NCI-H1048 (cell line): ENCODE measurements at regions not wholly inside any gene's neighbourhood (a gene's known extent, or its start where the extent isn't known, plus 50 kb on each side); places are given as distances from the start of the nearest gene placed in this dataset.

Experiments used
- DNase-seq: peaks from one replicate; lab custom pipeline; 2025; lab: John Stamatoyannopoulos, UW

DNA sequence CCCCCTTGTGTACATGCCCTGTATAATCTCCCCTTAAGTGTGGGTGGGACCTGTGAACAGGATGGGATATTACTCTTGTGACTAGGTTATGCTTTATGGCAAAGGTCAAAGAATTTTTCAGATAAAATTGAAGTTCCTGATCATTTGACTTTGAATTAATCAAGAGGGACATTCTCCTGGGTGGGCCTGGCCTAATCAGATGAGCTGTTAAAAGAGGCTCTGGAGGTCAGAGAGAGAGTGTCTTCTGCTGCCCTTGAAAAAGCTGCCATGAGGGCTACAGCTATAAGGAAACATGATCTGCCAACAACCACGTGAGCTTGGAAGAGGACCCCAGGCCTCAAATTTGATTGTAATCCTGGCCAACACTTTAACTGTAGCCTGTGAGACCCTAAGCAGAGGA lies 125.6 kb upstream of the CSF3R start:
- no peak for DNase-seq

DNA sequence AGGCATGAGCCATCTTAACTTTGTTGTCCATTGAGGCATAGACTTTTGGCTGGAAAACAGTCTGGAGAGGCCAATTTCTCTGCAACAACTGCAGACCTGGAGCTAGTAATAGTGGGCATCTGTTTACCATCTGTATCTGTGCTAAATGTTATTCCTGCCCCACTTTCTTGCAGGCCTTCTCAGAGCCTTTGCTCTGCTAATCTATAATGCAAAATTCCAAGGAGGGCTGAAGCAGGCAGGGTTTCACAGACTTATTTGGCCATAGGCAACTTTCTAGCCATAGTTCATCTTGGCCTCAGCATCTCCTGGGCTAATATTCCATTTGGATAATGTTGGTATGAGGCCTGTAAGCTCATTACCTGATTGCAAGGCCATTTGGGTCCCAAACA lies 124.5 kb upstream of the CSF3R start:
- no peak for DNase-seq

DNA sequence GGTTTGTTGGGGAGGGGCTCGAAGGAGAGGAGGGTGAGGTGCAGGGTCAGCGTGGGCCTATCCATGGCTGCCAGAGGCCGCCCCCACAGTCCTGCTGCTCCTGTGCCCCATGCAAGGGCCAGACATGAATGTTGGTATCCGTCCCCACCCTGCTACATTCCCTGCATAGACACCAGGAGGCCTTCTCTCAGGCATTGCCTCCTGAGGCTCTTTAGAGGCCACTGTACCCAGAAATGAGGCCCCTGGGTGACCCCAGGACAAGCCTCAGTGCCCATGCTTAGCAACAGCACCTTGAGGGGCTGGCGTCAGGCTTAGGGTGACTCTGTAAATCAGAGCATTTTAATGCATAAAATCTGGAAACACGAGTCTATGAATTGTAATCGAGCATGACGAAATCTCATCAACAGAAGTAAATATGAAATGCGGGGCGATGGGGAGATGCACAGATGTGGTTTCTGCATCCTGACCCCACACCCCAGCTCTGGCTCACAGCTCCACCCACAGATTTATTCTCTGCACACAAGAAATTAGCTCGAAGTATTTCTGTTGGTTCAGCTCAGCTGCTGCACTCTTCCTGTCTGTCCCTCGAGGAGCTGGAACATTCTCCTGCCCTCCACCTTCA lies 124.0 kb upstream of the CSF3R start:
- DNase-seq = no peak

DNA sequence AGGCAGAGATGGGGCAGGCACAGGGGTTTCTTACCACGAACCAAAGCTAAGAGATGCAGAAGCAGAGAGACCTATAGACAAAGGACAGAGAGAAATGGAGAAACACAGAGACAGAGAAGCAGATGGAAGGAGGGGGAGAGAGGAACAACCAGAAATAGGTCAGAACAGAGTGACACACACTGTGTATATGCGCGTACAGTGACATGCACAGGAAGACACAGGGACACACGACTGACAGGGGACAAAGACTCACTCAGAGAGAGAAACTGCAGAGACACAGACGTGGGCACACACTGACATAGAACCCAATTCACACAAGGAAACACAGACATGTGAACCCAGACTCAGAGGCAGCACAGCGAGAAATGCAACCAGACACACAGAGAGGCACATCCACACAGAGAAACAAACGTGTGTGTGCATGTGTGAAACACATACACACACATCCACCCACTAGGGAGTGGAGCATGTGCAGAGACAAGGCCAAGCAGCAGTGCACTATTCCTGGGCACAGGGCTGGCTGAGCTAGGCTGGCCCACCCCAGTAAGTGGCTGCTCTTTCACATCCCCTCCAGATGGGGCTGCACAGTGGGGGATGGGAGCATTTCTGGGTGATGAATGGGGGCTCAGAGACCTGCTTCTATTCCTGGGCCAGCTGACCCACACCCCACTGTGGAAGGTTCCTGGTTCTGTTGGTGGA lies 123.4 kb upstream of the CSF3R start:
- DNase-seq = no peak

DNA sequence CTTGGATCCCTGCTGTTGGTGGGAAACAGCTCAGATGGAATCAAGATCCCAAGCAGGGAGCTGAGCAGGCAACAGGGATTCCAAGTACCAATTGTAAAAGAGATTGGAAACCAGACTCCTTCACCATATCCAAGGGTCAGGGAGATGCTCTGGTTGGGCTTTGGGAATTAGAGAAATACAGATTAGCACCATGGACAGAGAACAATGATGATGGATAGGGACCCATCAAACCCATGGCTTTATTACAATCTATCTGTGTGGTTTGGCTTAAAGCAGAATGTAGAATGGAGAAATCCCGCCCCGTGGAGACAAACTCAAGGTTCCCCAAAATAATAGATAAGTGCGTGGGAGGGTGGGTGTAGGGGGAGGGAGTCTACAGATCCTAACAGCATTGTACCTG lies 120.7 kb upstream of the CSF3R start:
- no peak for DNase-seq

DNA sequence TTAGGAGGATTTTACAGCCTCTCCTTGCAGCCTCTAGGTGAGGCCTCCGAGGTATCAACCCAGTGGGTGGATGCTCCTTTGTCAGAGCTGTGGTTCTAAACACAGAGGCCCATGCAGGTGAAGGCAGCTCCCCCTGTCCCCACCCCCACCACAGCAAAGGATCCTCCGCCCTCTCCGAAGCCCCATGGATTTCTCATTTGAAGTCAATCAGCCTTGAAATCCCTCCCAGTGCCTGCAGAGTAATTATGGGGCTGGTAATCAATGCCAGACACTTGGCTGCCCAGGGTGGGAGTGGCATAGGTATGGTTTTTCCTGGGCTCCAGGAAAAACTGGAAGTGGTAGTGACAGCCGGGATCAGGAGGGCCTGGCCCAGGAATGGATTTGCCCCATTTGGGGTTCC lies 119.5 kb upstream of the CSF3R start:
- DNase-seq = no peak

DNA sequence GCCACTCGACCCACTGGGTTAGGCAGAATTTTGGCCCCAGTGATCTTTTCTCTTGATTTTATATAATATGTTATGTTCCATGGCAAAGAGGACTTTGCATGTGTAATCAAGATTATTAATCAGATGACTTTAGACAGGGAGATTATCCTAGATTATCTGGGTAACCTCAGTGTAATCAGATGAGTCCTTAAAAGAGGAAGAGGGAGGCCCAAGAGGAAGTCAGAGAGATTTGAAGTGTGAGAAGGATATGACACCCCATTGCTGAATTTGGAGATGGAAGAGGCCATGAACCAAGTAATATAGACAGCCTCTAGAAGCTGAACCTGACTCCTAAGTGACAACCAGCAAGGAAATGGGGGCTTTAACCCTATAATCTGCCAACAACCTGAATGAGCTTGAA lies 117.1 kb upstream of the CSF3R start:
- DNase-seq = no peak

DNA sequence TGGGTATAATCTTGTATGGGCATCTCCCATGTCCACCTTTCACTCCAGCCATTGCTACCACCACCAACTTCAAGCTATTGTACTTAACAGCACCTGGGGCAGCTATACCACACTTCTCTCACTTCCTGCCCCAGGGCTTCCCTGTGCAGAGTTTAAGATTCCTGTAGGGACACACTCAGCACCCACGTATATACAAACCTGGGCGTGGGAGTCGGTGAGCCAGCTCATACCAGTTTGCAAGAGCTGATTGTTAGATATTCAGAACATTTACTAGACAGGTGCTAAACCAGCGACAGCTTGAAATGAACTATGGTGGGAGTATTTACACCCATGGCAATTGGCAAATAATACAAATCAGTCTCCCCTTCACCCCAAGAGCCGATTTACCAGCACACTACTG lies 114.8 kb upstream of the CSF3R start:
- no peak for DNase-seq

DNA sequence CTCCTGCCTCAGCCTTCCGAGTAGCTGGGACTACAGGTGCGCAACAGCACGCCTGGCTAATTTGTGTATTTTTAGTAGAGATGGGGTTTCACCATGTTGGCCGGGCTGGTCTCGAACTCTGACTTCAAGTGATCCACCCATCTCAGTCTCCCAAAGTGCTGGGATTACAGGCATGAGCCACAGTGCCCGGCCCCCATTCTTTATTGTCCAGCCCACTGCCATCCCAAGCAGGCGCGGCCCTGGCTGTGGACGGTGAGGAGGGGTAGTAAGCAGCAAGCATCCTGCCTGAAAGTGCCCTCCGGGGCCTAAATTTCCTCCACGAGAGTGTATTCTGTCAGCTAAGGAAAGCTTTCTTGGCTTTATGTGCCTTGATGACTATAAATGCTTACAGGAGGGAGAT lies 113.2 kb upstream of the CSF3R start:
- no peak for DNase-seq

DNA sequence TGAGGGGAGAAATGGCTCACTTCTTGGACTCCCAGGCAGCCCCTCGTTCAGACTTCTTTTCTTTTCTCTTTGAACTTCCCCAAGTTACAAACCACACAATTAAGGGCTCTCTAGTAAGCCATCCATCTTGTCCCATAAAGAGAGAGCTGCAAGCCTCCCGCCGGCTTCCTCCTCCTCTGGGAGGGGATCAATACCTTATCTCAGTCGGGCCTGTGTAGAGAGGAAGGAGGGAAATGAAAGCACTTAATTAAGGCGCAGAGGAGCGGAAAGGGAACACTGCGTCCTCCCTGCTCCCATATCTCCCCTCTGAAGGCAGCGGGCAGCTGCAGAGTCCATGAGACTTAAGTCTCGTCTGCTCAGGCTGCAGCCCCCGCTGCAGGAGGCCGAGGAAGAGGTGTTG lies 112.6 kb upstream of the CSF3R start:
- no peak for DNase-seq

DNA sequence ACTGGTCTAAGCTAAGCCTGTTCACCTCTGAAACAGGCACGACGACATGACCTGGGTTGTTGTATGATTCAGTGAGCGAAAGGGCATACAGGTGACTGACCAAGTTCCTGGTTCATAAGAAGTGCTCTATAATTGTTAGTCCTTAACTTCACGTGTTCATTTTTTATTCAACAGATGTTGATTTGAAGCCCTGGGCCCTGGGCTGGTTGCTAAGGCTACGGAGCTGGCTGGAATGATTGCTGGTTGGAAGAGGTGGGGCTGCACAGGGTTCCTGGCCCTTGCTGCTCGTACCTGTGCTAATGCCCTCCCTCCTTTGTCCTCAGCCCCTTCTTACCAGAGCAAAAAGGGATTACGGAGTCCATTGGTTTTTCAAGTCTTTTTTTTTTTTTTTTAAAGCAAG lies 111.3 kb upstream of the CSF3R start:
- no peak for DNase-seq

DNA sequence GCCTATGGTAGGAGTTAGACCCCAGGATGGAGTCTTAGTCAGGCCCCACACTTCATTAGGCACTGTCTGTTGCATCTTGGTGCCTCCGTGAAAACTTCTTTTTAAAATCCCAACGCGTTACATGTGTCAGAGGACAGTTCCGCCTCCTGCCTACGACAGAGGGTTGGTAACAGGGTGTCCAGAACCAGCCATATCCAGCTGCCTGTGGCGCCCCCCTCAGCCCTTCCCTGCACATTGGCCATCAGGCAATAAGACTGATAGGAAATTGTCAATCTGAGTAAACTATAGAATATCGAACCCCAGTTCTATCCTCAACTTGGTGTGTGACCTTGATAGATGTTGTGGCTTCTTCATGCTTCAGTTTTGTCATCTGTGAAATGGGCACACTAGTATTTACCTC lies 108.6 kb upstream of the CSF3R start:
- no peak for DNase-seq

DNA sequence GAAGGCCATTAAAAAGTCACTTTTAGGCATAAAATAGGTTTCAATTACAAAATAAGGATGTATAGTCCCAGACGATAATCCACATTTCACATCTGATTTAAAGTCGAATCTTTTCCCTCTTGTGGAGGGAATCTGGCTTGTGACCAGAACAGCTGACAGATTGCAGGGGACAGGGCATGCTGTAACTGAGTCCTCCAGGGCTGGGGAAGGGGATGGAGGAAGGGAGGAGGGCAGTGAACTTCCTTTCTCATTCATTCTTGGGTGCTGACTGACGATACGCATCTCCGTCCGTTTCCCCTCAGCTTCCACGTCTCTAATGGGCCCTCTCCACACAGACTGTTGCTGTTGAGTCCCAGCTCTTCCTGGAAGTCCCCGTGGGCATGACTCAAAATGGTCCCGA lies 108.1 kb upstream of the CSF3R start:
- DNase-seq = no peak

DNA sequence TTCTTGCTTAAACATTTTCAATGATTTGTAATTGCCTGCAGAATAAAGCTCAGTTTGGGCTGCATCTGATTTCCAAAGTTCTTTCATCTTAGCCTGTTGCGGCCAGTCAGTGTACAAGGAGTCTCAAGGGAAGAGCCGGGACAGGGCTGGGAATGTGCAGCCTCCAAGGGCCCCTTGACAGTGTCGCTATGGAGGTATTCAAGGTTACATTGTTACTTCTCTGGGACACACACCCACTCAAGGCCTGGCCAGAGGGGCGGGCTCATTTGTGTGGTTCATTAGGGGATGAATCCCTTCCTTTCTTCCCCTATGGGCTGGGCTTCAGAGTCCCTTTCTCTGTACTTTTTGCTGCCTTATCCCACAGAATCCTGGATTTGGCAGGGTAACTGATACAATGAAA lies 107.6 kb upstream of the CSF3R start:
- DNase-seq = no peak

DNA sequence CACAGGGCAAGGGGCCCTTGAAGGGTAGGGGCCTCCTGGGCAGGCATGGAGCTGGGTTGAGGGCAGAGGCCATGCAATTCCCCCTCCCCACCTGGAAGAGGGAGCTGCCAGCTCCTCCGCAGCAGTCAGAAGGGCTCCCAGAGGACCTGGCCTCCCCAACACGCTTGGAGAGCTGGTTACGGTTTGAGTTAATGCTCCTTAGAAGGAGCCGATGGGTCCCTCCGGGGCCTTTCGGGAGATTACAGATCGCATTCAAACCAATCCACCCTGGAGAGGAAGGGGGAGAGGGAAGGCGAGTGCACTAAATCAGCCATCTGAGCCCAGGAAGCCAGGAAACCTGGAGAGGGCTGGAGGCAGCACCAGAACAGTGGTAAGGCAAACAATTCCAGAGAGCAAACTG lies 106.3 kb upstream of the CSF3R start:
- no peak for DNase-seq

DNA sequence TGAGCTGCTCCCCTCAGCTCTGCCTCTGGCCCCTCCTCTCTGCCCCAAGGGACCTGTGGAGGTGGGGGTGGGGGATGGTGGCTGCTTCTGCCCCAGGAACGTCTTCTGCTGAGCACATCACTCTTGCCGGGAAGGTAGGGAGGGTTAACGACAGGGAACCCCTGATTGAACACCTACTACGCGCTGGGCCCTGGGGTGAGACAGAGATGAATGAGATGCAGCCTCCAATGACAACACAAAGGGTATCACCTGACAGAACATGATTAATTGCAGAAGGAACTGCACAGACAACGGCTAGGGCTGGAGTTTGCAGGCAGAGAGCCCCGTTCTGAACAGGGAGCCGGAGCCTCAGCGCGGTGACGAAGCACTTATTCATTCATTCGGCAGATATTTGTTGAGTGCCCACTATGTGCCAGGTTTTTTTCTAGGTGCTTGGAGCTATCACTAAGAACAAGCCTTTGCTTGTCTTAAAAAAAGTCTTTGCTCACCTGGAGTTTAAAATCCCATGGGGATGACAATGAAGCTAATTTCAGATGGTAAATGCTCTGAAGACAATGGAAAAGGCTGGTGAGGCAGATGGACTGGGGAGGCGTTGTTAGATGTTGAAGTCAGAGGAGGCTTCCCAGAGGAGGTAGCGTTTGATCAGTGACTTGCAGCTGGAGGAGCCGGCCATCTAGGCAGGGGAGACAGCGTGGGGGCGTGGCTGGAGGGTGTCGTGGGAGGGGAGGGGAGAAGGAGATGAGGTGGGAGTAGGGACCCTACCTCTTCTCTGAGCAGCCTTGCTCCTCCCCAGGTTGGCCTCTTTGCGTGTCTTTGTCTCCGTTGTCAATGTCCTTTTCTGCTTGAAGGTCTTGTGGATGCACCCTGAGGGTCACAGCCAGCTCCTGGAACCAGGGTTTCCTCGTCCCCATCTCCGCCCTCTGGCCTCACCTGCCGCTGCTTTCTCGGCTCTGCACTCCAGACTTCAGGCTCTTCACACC lies 103.1 kb upstream of the CSF3R start:
- no peak for DNase-seq

DNA sequence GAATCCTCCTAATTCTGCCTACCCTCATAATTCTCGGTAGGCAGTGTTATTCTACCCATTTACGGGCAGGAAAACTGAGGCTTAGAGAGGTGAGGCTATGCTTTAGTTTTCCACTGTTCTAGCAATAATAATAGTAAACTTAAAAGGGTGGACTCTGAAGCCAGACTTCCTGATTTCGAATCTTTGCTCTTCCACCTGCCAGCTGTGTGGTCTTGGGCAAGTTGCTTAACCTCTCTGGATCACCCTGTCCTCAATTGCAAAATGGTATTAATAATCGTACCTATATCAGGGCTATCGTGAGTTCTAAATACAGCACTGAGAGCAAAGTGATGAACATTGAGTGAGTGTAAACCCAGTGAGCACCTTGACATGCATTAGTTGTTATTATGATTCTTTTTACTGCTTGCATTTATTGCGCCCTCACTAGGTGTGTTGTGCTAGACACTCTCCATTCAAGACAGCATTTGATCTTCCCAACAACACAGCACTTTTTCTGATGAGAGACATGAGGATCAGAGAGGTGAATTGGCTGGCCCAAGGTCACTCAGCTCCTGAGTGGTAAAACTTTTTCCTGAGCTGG lies 102.3 kb upstream of the CSF3R start:
- no peak for DNase-seq

DNA sequence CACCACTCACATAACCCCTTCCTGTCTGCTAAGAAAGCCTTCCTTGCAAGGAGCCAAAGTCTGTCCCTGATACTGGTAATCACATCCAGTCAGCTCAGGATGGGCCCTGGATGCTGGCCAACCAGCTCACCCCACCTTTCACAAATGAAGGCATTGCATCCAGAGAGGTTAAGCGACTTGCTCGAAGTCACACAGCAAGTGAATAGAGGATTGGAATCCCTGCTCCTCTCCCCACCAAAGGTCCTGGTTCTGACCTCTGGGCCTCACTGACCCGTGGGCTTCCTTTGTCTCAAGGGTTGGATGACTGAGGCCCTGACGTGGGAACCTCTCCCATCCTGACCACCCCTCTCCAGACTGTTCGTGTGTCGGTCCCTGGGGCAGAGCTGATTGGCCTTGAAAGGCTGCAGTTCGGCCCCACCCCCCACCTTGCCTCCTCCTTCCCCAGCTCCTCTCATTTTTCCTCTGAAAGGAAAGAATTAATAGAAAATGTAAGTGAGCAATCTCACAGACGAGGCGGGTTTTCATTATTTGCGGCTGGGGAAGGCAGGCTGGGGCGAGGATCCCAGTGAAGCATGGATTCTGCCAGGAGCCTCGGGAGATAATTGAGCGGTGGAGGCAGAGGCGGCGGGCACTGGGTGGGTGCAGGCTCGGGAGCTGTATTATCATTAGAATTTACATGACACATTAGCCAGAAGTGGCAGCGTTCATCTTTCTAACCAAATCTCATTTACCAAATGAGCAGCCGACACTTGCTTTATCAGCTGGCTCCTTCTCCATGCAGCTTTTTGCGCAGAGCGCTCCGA lies 101.5 kb upstream of the CSF3R start:
- no peak for DNase-seq

DNA sequence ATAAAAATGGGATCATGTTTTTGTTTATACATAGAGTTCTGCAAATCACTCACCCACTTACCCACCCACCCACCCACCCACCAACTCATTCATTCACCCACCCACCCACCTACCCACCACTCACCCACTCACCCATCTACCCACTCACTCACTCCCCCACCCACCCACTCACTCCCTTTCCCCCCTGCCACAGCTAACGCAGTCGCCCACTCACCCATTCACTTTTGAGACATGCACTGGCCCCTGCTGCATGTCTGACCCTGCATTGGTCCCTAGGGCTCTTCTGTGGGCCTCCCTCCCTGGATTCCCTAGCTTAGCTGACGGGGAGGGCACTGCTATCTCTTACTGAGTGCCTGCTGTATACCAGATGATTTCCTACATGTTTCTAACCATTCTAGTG lies 100.4 kb upstream of the CSF3R start:
- no peak for DNase-seq

DNA sequence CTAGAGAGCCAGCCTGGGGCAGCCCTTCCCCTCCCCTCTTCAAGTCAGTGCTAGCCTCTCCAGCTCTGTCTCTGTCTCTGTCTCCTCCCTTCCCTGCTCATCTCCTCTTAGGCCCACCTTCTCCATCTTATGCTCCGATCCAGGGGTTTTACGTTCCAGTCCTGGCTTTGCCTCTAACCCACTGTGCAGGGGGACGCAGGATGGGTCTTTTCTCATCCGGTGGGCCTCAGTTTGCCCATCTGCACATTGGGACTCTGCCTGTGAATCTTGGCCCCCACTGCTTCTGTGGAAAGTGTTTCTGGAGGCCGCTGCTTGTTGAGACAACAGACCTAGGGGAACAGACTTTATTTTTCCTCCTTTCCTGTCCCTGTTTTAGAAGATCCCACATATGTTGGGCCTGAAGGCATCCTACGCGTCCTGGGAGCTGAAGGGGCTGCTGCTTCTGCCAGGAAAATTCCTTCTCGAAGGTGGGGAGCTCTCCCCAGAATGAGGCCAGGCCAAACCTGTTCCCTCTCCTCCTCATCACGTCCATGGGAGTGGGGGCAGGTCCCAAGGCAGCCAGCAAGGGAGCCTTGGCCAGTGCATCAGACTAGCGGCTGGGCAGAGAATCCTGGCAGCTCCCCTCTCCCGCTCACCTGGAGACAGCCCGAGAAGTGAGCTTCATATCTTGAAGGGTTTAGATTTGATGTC lies 99.5 kb upstream of the CSF3R start:
- DNase-seq = no peak

DNA sequence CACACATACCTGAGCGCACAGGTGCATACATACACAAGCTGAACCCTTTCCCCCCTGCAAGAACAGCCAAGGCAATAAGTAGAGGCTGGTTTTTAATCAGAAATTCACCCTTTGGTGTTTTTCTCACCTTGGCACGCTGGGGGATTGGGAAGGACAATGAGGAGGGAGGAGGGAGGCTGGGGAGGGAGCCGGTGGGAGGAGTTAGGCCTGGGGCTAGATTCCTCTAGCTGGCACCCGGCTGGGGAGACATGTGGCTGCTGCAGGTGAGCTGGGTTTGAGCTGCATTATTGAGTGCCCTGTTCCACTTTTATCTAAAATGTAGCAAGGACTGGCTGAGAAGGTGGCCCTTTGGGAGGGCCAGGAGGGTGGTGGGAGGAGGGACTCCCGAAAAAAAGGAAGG lies 97.8 kb upstream of the CSF3R start:
- DNase-seq = no peak
